ENCODE measurements at regions not wholly inside any gene's neighbourhood (a gene's known extent, or its start where the extent isn't known, plus 50 kb on each side); places are given as distances from the start of the nearest gene placed in this dataset.
"Not testable (repeated sequence)": the region's sequence is repeated elsewhere in the genome, so short reads cannot be mapped to it uniquely, and the experiment has no call there.

GRCh38 chr15:21774760-21775159 is 102.8 kb downstream of the POTEB start:
- DNase-seq, result not testable (repeated sequence)

- DNase-seq, result not testable (repeated sequence)
Measured at GRCh38 chr15:21766524-21766923, 111.0 kb downstream of the POTEB start.

- DNase-seq, result not testable (repeated sequence)
Measured at GRCh38 chr15:21763756-21764155, 113.8 kb downstream of the POTEB start.

- DNase-seq, result peak in 1 of 4 experiments; percentile 1
Measured at GRCh38 chr15:21760250-21761023, 117.1 kb downstream of the POTEB start.

- not testable (repeated sequence) for DNase-seq
Measured at GRCh38 chr15:21759401-21760165, 118.0 kb downstream of the POTEB start.

- not testable (repeated sequence) for DNase-seq
Measured at GRCh38 chr15:21753838-21754237, 123.7 kb downstream of the POTEB start.

- DNase-seq, result not testable (repeated sequence)
Measured at GRCh38 chr15:21752124-21752957, 125.2 kb downstream of the POTEB start.

- DNase-seq, result not testable (repeated sequence)
Measured at GRCh38 chr15:21749173-21749572, 128.4 kb downstream of the POTEB start.

- not testable (repeated sequence) for DNase-seq
Measured at GRCh38 chr15:21744245-21744915, 133.2 kb downstream of the POTEB start.

- not testable (repeated sequence) for DNase-seq
Measured at GRCh38 chr15:21742067-21742466, 135.5 kb downstream of the POTEB start.

GRCh38 chr15:21738003-21738402 is 139.5 kb downstream of the POTEB start:
- not testable (repeated sequence) for DNase-seq

- not testable (repeated sequence) for DNase-seq
Measured at GRCh38 chr15:21736443-21736842, 141.1 kb downstream of the POTEB start.

- DNase-seq, result not testable (repeated sequence)
Measured at GRCh38 chr15:21735837-21736236, 141.7 kb downstream of the POTEB start.

GRCh38 chr15:21735368-21735767 is 142.2 kb downstream of the POTEB start:
- DNase-seq, result not testable (repeated sequence)

- not testable (repeated sequence) for DNase-seq
Measured at GRCh38 chr15:21731496-21731895, 146.0 kb downstream of the POTEB start.

GRCh38 chr15:21730427-21731405 is 146.8 kb downstream of the POTEB start:
- not testable (repeated sequence) for DNase-seq

GRCh38 chr15:21724988-21725387 is 152.5 kb downstream of the POTEB start:
- DNase-seq, result not testable (repeated sequence)

GRCh38 chr15:21721115-21721514 is 156.4 kb downstream of the POTEB start:
- not testable (repeated sequence) for DNase-seq

- not testable (repeated sequence) for DNase-seq
Measured at GRCh38 chr15:21718779-21719178, 158.8 kb downstream of the POTEB start.

GRCh38 chr15:21718108-21718507 is 159.4 kb downstream of the POTEB start:
- DNase-seq, result not testable (repeated sequence)

GRCh38 chr15:21717661-21718060 is 159.9 kb downstream of the POTEB start:
- not testable (repeated sequence) for DNase-seq

Measured in suppressor macrophage (primary cell).